GM21825 (cell line): ENCODE measurements at regions not wholly inside any gene's neighbourhood (a gene's known extent, or its start where the extent isn't known, plus 50 kb on each side); places are given as distances from the start of the nearest gene placed in this dataset.
"Not testable (repeated sequence)": the region's sequence is repeated elsewhere in the genome, so short reads cannot be mapped to it uniquely, and the experiment has no call there.

Experiments used
- ATAC-seq: cut with Tn5 transposase; IDR thresholded peaks from one replicate; pipeline ENCODE4 v1.9.1; 2021; ENCODE audit warnings: mild to moderate bottlenecking, moderate library complexity; ENCODE audit not compliant: unreplicated experiment

DNA sequence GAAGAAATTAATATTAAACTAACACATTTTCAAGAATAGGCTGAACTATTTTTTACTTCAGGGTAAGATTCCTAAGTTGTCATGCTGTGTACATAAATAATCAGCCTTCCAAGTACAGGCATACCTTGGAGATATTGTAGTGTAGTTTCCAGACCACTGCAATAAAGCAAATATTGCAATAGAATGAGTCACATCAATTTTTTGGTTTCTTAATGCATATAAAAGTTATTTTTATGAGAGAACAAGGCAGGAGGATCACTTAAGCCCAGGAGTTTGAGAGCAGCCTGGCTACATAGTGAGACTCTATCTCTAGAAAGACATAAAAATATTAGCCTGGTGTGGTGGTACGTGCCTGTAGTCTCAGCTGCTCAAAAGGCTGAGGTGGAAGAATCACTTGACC lies 511.5 kb downstream of the UQCRFS1 start:
- no peak for ATAC-seq

DNA sequence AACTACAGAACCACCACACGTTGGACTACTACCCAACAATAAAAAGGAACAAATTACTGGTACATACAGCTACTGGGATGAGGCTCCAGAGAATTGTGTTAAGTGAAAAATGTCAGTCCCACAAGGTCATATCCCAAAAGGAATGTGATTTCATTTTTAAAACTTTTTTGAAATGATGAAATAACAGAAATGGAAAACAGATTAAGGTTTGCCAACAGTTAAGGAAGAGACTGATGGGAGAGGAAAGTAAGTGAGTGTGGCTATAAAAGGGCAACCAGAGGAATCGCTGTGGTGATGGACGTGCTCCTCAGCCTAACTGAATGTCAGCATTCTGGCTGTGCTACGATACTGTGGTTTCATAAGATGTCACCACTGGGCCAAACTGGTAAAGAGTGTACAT lies 512.8 kb downstream of the UQCRFS1 start:
- ATAC-seq: no peak

DNA sequence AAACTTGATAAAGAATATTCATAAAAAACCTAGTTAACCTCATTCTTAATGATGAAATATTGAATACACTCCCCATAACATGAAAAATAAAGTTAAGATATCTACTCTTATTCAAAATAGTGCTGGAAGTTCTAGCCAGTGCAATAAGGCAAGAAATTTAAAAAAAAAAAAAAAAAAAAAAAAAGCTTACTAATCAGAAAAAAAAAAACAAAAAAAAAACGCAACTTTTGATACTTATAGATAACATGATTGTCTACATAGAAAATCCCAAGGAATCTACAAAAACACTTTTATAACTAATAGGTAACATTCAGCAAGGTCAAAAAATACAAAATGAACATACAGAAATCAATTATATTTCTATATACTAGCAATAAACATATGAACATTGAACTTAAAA lies 515.6 kb downstream of the UQCRFS1 start:
- no peak for ATAC-seq

DNA sequence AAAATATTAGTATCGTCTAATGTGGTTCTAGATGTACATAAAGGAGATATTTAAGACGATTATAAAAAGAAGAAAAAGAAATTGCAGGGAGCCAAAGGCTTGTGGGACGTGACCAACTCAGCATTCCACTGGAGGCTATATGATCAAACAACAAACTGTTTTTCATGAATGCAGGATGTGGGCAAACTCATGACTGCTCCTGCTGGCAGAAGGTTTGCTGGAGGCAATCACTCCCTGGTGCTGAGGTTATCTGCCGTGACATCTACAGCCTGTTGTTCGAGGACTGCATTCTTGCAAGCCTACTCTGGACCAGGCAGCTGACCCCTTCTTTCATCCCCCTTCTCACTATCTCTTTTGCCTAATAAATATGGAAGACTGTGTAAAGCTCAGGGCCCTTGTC lies 518.1 kb downstream of the UQCRFS1 start:
- no peak for ATAC-seq

DNA sequence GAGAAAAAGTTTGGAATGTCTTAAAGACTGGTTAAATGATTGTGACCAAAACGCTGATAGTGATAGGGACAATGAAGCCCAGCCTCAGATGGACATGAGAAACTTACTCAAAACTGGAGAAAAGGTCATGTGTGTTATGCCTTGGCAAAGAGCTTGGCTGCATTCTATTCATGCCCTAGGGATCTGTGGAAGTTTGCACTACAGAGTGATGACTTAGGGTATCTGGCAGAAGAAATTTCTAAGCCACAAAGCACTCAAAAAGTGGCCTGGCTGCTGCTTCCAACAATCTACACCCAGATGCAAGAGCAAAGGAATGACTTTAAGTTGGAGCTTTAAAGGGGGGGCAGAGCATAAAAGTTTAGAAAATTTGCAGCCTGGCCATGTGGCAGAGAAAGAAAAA lies 521.3 kb downstream of the UQCRFS1 start:
- ATAC-seq: no peak

DNA sequence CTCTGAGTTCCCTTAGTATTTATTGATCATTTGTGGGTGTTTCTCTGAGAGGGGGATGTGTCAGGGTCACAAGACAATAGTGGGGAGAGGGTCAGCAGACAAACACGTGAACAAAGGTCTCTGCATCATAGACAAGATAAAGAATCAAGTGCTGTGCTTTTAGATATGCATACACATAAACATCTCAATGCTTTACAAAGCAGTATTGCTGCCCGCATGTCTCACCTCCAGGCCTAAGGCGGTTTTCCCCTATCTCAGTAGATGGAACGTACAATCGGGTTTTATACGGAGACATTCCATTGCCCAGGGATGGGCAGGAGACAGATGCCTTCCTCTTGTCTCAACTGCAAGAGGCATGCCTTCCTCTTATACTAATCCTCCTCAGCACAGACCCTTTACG lies 523.5 kb downstream of the UQCRFS1 start:
- not testable (repeated sequence) for ATAC-seq

DNA sequence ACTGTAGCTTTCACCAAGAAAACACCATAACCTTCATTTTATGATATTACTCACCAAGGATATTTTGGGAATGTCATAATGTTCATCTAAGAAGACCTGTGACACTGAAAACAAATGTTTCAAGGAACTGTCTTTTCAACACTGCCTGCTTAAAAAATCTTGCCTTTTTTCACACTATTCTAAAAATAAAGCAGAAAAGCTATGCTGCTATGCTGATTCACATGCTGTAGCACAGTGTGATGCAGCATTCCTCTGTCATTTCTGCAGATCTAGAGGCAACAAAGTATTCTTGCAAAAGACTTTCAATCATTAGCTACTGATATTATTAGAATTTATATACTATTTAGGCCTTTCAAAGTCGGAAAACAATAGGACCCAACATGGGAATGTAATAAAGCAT lies 525.7 kb downstream of the UQCRFS1 start:
- ATAC-seq: no peak

DNA sequence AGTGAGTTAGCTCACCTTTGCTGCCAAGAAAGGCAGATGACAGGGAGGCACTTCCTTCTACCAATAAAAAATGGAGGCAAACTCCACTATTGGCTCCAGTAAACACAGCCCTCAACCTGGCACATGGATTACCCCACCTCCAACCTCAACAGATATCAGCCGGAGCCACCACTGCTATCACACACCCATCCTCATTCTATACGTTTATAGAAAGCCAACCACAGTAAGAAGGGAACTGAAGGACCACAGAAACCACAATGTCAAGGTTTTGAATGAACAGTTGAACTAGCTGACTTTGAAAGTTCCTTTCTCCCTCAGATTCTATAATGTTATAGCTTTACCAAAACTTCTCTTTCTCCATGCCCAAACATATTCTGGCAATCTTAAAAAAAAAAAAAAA lies 526.2 kb downstream of the UQCRFS1 start:
- ATAC-seq: no peak

DNA sequence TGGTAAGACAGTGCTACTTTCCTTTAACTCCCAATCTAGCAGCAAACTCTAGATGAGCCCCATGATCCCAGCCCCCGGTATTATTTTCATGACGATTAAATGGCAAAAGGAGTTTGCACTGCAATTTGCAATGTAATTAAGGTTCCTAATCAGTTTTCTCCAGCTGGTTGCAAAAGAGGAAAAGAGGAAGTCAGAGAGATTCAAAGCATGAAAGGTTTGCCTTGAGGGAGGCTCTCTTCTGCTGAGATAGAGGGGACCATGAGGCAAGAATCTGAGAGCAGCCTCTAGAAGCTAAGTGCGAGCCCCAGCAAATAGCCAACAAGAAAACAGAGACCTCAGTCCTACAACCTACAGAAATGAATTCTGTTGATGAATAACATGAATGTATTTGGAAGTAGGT lies 527.1 kb downstream of the UQCRFS1 start:
- no peak for ATAC-seq

DNA sequence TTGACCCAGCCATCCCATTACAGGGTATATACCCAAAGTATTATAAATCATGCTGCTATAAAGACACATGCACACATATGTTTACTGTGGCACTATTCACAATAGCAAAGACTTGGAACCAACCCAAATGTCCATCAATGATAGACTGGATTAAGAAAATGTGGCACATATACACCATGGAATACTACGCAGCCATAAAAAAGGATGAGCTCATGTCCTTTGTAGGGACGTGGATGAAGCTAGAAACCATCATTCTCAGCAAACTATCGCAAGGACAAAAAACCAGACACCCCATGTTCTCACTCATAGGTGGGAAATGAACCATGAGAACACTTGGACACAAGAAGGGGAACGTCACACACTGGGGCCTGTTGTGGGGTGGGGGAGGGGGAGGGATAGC lies 527.9 kb downstream of the UQCRFS1 start:
- not testable (repeated sequence) for ATAC-seq

DNA sequence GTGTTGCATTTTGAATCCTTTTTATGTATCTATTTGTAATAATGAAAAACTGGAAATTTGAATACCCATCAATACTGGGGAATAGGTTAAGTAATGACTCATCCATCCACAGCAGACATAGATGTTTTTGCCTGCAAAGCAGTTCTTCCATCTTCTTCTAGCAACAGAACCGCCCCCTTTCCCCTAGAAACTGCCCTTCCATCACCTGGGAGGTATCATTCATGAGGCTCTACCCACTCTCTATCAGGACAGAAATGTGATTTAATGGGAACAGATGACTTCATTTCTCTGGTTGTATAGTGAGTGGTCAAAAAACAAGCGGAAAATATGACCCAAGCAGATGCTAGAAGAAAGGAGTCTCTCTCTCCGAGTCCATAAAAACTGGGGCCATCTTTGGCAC lies 532.8 kb downstream of the UQCRFS1 start:
- no peak for ATAC-seq

DNA sequence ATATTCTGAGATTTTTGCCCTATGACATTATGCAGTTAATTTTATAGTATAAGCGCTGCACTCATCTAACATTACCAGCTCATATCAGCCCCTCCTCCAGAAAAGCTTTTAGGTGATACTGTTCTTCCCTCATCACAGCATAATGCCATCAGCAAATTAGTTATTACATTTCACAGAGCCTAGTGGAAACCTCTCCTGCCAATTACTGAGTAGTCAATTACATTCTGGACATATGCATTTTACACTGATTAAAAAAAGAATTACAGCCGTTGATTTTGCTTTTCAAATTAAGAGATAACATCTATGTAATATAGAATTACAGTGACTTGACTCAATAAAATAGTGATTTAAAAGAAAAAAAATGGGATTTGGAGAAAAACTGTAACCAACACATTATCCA lies 542.1 kb downstream of the UQCRFS1 start:
- no peak for ATAC-seq

DNA sequence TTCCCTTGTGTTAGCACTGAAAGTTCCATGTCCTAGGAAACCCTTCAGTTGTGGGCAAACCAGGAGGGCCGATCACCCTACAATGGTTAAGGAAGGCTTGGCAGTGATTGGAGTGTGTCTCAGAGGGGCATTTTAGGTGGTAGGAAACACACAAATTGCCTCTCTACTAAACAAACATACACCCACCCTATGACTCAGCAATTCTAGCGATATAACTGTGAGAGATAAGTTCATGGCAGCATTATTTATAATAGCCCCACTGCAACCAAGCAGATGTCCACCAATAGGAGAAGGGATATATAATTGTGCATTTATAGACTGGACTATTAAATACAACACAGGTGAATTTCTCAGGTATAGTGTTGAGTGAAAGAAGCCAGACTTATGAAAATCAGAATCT lies 543.1 kb downstream of the UQCRFS1 start:
- ATAC-seq: no peak

DNA sequence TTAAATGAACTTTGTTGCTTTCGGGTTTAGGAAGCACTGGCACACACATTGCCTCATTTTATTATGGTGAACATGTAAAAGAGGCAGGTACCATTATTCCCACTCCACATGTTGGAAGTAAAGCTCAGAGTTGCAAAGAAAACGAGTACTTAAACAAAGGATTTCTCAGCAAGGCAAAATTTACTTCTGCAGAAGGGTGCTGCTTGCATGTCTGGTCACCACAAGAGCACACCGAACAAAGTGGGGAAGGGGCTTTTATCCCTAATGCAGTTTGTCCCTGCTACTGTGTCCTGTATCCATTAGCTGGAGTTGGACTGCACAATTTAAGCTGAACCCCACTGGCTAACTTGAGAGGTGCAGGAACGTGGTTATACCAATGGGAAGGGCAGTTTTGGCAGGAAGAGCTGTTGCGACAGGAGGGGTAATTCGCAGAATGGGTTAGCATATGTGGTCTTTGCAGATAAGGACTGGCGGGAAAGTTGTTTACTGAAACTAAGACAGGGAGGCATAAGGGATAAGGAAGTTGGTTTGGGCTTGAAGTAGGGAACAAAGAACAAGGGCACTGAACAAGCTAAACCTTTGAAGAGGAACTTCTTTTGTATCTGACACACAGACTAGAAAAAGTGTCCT lies 545.5 kb downstream of the UQCRFS1 start:
- no peak for ATAC-seq

DNA sequence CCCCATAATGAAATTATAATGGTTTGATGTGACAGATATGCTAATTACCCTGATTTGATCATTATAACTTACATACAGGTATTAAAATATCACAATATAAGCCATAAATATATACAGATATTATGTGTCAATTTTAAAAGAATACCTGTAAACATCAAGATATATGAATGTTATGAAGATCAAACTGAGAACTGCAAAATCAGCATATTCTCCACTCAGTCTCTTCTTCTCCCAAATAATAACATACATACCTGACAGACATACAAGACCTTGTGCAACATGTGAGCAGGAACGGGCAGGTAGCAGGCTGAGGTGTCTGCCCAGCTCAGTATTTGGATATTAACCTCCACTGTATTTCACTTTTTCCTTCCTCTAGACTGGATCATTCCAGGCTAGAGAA lies 547.2 kb downstream of the UQCRFS1 start:
- ATAC-seq: no peak

DNA sequence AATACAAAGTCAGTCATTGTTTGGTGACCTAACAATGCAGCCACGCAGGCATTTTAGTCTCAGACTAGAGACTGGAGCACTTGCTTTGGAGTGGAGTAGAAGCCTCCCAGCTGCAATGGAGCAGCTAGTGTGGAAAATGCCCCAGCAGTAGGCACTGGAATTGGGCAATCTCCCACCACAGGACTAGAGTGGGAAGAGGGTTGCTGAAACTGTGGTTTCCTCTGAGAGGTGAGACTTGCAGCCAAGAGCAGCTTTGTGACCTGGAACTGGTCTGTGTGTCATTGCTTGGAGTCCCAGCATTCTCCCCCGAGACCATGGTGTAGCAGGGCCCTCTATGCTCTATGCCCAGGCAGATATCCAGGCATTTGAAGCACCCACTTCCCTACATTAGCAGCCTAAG lies 556.3 kb downstream of the UQCRFS1 start:
- ATAC-seq: no peak

DNA sequence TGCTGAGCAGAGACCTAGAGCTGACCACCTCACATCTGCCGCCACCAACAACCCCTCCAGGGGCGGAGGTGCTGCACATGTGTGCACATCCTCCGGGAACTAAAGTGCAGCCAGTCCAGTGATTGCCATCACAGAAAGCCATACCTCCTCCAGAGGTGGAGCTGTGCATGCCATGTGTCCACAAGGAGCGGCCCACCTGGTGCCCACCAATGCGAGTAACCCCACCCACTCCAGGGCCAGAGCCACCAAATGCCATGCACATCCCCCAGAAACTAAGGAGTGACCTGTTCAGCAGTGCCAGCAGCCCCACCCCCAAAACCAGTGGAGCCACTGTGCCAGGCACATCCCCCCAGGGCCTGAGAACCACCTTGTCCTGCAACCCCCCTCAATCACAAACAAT lies 557.9 kb downstream of the UQCRFS1 start:
- no peak for ATAC-seq

DNA sequence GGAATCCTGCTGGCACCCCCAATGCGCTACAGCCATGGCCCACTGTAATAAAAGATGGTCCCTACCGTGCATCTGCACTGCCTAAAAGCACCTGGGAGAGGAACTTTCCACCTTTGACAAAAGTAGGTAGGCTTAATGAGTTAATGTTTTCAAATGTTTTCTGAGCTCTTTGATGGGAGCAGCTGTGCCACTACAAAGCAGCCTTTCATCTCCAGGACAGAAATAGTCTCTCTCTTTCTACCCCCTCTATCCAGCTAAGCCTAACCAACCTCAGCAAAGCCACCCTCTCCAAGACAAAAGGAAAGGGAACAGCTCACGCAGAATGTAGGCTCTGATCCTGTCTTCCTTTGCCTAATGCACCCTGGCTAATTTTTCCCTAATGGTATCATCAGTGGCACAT lies 560.2 kb downstream of the UQCRFS1 start:
- no peak for ATAC-seq

DNA sequence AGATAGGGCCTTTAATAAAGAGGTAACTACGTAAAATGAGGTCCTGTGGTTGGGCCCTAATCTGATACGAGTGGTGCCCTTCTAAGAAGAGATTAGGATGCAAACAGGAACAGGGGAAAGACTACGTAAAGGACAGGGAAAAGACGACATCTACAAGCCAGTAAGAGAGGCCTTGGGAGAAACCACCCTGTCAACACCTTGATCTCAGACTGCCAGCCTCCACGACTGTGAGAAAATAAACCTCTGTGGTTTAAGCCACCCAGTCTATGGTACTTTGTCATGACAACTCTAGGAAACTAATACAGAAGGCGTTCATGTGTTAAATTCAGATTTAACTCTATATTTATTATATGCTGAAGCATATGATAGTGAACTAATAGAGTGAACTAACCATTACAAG lies 566.3 kb downstream of the UQCRFS1 start:
- no peak for ATAC-seq

DNA sequence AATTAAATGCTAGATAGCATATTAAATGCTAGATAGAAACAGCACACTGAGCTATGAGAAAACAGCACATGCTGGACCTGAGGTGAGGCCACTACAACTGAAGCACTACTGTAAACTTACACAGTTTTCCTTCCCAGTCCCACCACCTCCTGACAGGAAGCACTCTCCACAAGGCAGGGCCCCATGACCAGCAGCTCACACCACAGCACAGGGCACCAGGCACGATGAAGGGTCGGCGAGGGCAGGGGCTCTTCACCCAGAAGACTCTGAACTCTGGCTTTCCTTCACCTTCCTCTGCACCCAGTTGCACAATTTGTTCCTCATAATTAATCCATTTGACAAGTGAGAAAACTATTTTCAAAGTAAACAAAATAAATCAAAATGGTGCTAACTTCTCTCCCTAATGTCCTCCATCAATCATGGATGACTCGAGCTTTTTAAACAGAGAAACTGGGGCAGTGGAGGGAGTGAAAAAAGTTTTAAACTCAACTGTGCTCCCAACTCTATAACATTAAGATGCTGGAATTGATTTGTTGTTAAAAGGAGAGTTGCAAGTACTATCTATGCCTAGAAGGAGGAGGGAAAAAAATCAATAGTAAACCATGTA lies 568.7 kb downstream of the UQCRFS1 start:
- no peak for ATAC-seq

DNA sequence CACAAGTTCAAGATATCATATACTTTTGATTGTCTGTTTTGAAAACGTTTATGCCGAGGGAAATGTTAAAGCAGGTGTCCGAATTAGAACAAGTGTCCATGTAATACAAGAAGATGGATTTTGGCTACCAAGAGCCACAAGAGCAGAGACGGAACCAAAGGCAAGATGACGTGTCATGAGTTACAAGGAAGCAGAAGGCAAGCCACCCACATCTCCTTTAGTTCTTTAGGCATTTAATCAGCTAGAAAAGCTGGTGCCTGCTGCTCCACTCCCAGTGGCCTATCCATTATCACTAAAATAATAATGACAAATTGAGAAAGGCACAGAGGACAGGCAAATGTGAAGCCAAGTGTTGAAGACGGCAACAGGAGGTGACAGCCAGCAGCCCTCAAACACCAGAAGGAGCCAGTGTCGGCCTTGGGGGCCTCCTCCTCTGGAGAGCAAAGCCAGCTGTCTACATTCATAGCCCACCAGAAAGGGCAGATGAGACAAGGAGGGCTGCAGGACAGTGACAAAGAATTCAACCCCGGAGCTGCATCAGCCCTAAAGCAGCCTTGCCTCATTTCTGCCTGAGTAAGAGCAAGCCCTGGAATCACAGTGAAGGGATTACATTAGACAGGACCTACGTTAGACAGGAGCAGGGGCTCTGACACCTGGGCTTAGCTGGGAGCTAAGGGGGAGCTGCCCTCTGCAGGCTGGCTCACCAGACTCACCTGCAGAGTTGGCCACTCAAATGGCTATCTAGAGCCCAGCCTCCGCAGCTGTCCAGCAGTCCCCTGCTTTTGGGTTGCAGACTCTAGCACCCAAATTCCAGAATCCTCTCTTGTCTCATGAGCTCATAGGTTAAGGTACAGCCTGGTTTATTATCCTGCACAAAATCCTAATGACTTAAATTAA lies 569.9 kb downstream of the UQCRFS1 start:
- no peak for ATAC-seq

DNA sequence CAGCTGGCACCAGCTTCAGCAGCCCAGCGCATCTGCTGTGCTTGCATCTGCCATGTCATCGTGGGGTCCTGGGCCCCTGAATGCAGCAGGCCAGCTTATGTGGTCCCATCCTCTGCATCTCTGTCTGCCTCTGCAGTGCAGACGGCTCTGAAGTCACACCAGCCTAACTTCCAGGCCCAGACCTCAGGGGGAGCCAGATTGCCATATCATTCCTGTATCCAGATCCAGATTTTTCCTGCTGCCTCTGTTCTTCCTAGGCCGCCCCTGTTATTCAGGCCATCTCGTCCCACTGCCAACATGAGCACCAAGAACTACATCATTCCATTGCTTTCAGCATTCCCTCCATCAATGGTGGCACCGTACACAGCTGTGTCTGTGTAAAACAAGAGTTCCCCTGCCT lies 571.6 kb downstream of the UQCRFS1 start:
- ATAC-seq: no peak
